VCaP (cell line): ENCODE measurements at regions not wholly inside any gene's neighbourhood (a gene's known extent, or its start where the extent isn't known, plus 50 kb on each side); places are given as distances from the start of the nearest gene placed in this dataset.

Experiments used
- H3K27ac ChIP-seq: fragments of 450-650 bp; 2 replicates; pipeline ENCODE4 v1.5.1; 2017
- CTCF ChIP-seq: fragments of 450-650 bp; conservative IDR thresholded peaks from 2 replicates; pipeline ENCODE4 v1.5.1; 2017; ENCODE audit warnings: mild to moderate bottlenecking, moderate library complexity

DNA sequence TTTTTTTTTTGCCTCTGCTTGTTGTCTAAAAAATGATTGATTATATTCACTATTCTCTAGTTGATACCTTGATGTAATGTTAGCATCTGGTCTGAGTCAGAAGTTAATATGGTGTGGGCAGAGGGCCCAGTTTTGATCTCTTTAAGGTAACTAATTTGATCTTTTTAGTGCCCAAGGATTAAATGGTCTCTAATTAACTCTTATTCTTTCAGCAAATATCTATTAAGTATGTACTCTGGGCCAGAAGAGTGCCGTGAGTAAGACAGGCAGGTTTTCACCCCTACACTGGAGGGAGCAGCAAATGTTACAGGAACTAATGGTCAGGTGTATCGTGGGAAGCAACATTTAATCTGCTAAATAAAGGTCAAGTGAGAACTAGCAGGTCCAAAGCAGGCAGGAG is 144.6 kb upstream of the COL1A2 start:
- H3K27ac ChIP-seq, result no peak overlapping the region
- TF ChIP-seq CTCF, result no peak

DNA sequence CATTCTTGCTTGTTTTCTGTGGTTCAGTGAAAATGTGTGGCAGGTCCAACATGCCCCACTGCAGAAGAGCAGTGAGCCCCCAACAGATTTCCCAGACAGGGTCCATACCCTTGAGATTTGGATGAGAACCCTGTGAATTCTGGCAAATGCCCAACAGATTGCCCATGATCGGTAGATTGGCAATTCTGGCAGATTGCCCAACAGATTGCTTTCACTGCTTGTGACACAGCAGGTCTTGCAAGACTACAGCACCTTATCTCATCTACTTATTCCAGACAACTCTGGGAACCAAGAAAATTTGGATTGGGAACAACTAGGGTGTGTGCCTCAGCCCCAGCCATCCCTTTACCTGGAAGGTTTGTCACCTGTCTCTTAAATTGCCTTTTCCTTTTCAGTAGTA is 143.7 kb upstream of the COL1A2 start:
- no peak overlapping the region for H3K27ac ChIP-seq
- TF ChIP-seq CTCF, result no peak

DNA sequence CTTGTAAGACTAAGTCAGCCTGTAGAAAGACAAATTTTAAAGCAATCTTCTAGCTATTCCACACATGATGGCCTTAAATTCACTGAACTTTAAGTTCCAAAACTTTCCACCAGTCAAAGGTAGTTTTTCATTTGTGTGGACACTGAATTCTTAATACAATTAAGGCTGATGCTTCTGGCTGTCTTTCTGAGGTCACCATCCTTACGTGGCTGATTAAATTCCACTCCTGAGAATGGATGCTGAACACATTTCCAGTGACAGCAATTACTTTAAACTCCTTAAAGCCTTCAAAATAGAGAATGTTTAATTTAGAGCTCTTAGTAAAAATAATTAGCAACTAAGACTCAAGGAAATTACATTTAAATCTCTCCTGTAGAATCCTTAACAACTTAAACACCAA is 142.6 kb upstream of the COL1A2 start:
- no peak for TF ChIP-seq CTCF

GRCh38 chr7:94252971-94253370 is 141.7 kb upstream of the COL1A2 start:
- no peak overlapping the region for H3K27ac ChIP-seq
- TF ChIP-seq CTCF, result no peak

More for the DNA sequence above, 142.6 kb upstream of the COL1A2 start:
- no peak overlapping the region for H3K27ac ChIP-seq

DNA sequence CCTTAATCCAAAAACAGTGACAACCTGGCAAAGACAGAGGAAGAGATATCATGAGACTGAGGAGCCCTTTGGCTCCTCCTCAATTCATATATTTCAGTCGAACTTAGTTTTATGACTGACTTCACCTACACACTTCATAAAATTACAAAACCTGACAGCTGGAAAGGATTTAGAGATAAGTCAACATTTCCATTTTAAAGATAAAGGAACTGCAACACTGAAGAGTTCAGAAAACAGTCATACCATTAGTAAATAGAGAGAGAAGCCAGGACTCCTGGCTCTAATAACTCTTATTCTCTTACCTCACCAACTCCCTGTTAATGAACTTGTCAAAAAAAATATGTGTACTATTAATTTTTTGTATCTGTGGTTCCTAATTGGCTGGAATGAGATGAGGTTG is 141.0 kb upstream of the COL1A2 start:
- no peak for TF ChIP-seq CTCF
- no peak overlapping the region for H3K27ac ChIP-seq

DNA sequence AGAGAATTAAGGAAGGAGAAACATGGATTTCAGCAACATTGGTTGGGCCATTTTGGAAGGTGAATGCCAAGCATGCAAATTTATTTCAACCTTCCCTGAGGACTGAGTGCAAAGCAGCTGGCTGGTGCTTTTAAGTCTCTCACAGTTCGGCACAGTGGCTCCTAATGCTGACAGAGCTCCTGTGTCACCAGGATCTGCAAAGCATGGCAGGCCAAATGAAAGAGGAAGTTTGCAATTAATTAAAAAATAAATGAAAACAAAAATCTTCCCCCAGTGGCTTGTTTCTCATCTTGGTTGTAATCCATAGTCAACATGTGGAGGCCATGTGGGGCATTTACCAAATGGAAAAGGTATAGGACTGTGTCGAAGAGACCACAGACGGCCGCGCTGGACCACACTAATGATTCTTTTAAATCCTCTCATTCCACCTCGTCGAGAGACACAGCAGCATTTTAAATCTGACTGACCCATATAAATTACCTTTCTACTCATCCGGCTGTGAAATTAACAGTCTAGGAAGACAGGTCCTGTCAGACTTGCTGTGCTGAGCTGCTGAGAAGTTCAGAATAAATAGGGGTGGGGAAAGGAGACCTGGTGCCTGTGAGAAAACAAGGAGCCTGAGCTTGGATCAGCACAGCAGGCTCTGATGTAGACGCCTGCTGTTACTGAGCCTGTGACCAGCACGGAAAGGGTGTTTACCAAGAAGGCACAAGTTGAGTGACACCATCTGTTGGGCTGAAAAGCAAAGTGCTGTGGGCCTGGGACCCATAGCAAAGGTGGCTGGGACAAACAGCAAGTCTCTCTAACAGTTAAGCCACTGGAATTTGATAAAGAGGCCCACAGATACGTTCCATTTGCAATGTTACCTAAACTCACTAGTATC is 136.0 kb upstream of the COL1A2 start:
- H3K27ac ChIP-seq, result no peak overlapping the region
- TF ChIP-seq CTCF, result no peak

DNA sequence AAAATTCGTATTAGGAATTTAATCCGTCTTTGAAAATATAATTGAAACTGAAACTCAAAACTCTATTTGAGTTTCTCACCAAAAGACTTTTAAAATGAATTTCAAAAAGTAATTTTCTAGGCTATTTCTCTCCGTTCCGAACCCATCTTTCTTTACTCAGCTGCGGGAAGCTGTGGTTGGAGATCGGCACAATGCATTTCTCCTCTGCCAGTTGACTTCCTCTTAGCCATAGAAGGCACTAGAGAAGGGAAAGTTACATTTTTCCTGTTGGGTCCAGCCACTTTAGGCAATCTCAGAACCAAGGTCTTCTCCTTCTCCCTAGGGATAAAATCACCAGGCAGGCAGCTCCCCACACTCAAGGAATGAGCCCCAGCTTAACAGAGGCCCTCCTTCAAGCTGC is 133.6 kb upstream of the COL1A2 start:
- no peak for TF ChIP-seq CTCF
- no peak overlapping the region for H3K27ac ChIP-seq
